ENCODE measurements at regions not wholly inside any gene's neighbourhood (a gene's known extent, or its start where the extent isn't known, plus 50 kb on each side); places are given as distances from the start of the nearest gene placed in this dataset.
"Not testable (repeated sequence)": the region's sequence is repeated elsewhere in the genome, so short reads cannot be mapped to it uniquely, and the experiment has no call there.

DNA sequence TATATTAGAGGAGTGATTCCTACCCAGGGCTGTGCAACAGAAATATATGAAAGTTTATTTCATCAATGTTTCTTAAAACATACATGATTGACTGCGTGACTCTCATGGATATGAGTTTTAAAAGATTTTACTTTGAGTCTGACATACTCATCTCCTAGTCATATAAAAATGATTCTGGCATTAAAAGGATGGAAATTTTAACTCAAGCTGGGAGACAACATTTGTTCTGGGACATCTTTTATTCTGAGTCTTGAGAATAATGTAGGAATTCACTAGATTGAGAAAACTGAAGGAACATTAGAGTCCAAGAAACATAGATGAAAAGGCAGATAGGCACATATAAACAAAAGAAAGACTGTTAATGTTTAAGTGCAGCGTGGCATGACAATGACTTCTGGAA lies 649.6 kb downstream of the SPRY1 start:
- DNase-seq: no peak

DNA sequence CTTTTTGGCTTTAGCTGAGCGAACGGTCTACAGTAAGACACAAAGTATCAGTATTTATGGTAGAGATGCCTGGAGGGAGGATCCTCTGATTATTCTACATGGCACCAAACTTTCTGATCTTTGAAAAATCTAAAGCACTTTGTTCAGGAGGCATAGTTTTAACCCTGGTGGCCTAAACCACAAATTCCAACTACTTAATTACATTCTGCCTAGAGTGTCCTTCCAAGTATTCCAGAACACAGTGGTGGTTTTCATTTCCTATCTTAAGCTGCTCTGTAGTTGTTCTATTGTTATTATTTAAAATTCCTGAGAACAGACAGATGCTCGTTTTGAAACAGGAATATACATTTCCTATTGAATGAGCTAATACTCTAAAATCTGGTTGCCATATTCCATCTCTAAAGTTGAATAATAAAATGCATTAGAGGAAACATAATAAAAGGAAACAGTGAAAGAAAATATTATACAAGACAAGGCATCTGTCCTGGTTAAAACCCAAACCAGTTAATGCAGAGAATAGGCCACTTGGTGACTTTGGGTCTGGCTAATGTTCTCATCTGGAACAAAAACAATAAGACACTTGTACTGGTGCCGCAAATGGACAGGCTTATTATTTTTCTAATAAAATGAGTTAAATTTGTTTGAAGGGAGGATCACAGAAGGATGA lies 657.4 kb downstream of the SPRY1 start:
- no peak for DNase-seq

DNA sequence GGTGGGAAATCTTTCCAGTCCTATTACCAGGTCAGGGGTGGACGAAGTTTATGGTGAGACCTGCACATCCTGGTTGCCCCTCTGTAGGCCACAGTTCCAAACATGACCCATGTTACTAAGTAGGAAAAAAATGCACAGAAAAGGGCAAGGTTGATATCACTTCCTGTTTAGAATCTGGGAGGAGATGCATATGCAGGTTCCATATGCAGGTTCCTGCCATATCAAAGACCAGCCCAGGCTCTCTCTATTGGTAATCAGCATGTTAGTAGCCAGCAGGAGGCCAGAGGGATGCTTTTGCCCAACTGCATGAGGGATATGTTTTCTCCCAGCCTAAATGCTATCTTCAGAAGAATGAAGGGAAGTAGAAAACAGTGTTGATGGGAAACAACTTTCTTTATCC lies 657.2 kb downstream of the ANKRD50 start:
- no peak for DNase-seq

DNA sequence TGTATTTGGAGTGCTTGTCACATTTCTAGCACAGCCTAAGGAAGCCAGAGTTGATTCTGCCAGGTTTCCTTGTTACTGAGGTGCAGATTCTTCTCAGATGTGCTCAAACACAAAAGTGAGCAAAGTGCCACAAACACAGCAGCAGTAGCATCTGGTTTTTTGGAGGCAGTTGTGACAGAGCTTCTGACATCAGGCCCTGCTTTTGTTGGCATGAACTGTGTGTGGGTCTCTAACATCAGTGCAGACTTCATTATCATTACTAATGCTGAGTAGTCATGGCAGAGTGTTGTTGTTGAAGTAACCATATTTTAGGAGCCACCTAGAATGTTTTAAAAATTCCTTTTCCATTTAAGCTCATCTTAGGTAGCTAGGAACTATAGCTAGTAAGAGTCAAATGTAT lies 656.6 kb downstream of the ANKRD50 start:
- no peak for DNase-seq

DNA sequence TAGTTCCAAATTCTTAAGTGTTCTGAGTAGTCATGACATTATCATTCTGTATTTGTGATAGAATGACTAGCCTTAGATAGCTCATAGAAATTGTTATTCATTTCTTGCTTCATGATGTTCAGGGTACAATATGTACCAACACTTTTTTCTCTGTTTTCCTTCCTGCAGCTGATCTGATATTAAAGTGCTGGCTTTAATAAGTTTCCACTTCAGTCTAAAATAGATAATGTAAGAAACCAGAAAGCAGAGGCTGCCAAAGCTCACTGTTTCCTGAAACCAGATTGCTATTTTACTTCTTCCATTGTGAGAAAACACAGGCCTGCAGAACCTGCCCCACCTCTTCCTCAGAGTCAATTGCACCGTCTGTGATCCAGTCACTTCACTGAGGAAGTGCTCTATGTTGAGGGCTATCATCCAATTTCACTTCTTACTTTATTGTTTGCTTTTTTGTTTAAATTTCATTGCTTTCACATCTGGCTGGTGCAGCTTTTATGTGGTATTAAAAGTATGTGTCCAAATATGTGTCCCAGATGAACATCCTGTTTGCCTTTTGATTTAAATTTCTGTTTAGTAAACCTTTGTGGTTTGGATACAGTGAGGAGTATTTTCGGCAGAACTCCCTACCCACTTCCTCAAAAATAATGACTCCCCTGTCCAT lies 652.1 kb downstream of the ANKRD50 start:
- peak; percentile 74 for DNase-seq

DNA sequence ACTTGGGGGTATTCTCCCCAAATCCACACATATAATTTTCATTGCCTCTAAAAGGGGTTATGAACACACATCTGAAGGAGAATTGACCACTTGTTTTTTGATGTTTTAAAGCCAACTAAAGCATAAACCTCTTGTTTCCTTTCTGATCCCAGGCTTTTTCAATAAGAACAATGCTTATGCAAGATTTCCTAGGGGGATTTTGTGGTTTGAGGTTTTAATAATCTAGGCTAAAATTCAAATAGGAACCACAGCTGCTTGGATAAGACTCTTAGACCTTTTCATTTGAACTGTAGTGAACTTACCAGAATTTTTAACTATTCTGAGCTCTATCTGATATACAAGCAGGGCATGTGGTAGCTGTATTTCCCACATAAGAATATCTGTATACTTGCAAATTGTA lies 651.1 kb downstream of the ANKRD50 start:
- peak; percentile 69 for DNase-seq

DNA sequence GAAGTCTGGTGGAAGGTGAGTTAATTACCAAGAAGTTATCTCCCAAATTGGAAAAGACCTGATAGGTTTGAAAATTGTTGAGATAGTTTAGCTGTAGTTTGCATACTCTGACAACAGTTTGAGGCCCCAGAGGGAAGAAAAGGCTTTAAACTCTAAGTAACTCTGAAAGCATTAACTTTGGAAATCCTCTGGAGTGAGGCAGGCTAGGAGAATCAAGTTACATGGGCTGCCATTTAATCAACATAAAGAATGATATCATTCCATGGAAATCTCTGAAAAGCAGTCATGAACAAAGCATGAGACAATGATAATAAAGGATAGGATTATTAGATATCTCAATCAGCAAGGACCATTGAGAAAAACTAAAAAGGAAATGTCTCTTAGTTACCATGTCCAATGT lies 647.1 kb downstream of the ANKRD50 start:
- DNase-seq: no peak

DNA sequence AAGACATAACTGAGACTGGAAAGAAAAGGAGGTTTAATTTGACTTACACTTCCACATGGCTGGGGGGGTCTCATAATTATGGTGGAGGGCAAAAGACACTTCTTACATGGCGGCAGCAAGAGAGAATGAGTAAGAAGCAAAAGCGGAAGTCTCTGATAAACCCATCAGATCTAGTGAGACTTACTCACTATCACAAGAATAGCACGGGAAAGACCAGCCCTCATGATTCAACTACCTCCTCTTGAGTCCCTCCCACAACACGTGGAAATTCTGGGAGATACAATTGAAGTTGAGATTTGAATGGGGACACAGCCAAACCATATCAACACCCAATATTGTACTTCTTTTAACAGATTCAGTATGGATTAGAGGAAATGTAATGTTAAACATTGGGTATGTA lies 646.6 kb downstream of the ANKRD50 start:
- DNase-seq: no peak

DNA sequence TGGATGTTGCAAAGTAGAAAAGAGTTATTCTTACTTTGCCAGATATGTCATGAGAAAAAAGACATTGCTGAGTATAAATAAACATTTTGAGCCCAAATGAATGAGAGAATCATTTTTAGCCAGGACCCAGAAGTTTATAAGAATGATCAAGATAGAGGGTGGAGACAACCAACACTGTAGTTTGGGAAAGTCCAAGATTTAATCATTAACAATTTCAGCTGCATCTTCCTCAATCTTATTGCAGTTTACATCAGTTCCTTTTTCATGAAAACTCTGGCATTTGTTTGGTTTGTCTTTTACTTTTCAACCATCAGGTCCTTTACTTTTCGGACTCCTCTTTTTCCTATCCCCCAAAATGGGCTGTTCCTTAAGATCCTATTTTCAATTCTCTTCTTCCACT lies 645.9 kb downstream of the ANKRD50 start:
- no peak for DNase-seq

DNA sequence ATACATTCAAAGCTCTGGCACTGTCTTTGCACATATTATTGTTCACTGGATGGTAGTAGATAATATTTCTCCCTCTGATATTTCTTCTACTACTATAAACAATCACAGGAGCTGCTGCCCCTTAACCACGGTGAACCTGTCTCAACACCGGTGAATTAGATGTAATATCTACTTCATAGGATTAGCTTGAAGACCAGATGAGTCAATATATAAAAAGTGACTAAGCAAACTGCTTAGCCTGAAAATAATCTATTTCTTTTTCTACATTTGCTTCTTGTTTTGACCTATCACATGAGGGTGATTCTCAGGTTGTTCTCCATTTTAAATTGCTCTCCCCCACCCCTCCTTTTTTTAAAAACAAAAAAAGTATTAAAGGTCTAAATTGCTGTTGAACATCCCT lies 645.5 kb downstream of the ANKRD50 start:
- DNase-seq: no peak

DNA sequence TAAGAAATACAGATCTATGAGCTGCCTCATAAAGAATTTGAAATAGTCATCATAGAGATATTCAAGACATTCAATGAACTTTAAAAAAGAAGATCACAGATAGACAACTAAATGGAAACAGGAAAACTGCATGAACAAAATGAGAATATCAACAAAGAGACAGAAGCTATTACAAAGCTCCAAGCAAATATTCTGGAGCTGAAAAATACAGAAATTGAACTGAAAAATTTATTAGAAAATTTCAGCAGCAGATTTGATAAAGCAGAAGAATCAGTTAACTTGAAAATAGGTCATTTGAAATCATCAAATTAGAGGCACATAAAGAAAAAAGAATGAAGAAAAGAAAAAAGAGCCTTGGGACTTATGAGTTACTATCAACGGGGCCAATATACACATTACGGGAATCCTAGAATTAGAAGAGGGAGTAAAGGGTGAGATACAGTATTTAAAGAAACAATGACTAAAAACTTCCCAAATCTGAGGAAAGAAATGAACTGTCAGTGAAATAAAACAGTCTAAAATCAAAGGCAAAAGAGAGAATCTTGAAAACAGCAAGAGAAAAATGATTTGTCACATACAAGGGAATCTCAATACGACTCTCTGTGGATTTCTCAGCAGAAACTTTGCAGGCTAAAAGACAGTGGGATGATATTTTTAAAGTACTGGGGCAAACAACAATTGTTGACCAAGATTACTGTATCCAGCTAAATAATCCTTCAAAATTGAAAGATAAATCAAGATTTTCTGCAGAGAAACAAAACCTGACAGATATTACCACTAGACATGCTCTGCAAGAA lies 641.6 kb downstream of the ANKRD50 start:
- no peak for DNase-seq

DNA sequence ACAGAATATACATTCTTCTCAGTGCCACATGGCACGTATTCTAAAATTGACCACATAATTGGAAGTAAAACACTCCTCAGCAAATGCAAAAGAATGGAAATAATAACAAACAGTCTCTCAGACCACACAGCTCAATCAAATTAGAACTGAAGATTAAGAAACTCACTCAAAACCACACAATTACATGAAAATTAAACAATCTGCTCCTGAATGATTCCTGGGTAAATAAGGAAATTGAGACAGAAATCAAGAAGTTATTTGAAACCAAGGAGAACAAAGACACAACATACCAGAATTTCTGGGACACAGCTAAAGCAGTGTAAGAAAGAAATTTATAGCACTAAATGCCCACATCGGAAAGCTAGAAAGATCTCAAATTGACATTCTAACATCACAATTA lies 637.3 kb downstream of the ANKRD50 start:
- DNase-seq: not testable (repeated sequence)

DNA sequence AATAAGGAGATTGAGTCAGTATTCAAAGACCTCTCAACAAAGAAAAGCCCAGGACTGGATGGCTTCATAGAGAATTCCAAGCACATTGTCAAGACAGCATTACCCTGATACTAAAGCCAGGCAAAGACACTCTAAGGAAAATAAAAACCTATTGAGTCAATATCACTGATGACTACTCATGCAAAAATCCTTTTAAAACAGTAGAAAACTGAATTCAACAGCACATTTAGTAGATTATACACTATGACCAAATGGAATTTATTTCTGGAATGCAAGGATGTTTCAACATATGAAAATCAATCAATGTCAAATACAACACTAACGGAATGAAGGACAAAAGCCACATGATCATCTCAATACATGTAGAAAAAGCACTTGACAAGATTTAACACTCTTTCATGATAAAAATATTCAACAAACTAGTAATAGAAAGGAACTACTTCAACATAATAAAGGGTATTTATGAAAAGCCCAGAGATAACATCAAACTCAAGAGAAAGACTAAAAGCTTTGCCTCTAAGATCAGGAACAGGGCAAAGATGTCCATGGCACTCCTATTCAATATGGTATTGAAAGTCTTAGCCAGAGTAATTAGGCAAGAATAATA lies 633.3 kb downstream of the ANKRD50 start:
- no peak for DNase-seq

DNA sequence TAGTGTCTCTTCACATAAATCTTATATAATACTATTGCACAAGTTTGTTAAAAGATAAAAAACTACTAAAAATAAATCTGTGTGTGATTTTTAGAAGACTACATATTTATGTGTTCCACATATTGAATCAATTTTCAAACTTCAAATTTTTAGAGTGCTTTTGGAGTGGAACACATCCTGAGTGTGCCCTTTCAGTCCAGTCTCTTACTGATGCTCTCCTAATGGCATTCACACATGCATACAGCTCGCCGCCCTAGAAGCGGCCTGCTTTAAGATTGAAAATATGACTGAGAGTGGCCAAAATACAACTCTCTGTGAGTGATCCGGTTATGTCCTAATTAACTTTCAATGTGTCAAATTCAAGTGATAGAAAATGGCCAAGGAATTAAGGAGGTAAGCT lies 628.8 kb downstream of the ANKRD50 start:
- DNase-seq: no peak

DNA sequence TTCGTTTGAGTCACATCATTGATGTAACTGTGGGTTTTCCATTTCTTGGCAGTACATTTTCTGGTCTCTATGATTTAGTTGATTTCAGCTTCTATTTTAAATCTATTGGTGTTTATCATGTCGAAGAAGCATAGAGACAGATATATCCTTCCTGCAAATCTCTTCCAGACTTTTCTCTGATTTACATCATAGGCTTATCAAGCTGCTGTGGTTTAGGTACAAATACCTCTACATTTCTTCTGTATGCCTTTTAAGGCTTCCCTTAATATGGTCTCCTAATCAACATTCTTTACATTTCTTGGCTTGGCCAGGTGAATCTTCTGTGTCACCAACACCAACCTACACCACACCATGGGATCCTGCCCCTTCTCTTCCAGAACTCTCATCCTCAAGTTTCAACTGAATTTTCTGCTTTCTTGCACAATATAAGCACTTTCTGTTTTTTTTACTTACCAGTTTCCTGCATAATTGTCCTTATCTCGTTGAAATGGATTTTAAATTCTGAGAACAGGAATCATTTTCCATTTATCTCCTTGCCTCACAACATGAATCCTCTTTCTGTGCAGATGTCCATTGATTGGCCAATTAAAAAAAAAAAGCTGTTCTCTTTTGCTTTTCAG lies 626.9 kb downstream of the ANKRD50 start:
- no peak for DNase-seq

DNA sequence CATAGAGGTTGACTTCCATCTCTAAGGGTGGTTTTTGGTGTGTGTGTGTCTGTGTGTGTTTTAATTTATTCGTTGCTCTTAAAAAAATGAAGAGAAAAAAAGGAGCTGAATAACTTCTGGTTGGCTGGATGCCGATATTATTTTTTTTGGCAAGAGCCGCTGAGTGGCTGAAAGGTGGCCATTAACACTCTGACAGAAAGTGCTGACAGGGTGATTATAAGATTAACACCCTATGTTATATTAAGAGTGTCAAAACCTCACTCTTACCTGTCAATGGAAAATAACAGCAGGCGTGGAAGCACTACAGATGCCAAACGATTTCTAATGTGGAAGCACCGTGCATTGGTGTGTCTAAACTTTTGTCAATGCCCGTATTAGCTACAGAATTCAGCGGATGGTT lies 622.5 kb downstream of the ANKRD50 start:
- no peak for DNase-seq

DNA sequence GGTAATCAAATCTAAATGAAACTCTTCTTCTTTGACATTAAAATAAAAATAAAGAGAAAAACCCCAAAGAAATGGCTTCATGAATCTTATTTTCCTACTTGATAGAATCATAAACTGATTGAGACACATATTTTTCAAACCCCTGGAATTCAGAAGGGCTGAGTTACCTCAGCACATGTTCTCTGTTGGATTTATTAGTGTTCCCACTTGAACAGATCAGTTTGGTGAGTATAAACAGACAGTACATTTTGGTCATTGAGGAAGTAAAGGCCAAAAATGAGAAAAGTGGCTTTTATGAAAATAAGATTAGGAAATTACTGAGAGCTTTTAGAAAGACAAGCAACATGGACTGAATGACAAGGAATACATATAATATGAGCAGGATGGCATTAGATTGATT lies 620.4 kb downstream of the ANKRD50 start:
- DNase-seq: no peak

DNA sequence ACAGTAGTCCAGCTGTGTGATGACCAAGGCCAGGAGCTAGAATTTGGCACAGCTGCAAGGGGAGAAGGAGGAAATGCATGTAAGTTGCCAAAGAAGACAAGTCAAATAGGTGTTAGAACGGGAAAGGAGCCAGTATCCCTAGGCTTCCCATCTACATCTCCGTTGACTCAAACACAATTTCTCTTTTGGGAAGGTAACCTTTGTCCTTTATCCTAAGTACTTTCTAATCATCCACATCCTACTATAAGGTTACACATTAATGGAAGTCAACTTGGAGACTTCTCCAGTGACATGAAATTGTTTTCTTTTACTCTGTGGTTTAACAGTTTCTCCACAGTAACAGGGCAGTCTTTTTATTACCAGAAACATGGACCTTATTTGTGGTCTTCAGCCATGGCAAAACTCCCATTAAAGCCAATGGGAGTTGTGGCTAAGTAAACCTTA lies 620.0 kb downstream of the ANKRD50 start:
- peak; percentile 70 for DNase-seq

DNA sequence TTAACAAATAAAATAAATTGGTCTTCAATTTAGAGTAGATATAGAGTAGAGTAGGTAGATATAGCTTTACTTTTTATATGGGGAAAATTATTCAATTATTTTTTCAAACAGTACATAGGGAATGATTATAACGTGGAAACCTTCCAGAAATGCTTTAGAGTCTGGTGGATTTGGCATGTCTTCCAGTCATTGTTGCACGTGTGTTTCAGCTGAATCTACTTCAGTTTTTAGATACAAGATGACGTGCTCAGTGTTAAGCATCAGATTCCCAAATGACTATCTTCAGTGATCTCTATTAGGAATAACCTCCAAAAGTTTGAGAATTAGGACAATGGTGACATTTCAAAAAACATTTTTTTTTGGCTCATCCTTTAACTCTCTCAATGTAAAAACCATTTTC lies 616.9 kb downstream of the ANKRD50 start:
- peak; percentile 54 for DNase-seq

DNA sequence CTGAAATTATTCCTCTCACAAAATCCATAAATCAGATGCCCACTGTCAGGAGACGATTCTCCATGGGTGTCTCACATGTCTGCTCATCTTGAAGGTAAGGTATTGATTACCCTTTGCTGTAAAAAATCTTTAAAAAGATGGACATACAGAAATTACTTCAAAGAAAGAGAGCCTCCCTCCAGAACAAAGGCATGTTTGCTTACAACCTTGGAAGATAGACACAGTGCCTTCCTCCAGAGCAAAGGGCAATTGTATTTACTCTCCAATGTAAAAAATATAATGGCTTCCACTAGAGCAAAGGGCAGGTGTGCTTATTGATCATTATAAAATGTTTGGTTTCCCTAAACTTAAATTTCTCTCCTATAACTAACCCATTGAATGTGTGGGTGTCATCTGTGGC lies 616.2 kb downstream of the ANKRD50 start:
- no peak for DNase-seq

DNA sequence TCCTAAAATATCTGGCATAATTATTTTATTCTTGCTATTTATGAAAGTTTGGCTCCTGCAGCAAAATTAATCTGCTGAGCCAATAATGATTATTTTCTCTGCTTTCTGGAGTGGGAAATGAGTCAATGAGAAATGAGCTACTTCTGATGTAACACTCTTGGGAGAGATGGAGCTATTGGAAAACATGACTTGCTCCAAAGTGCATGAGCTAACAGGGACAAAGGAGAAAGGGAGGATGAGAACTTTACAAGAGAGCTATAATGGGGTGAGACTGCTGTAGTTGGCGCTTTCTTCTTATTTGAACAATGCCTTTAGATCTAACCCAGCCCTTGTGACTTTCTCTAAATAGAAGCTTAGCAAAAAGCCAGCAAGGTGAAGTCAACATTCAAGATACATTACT lies 615.1 kb downstream of the ANKRD50 start:
- no peak for DNase-seq

DNA sequence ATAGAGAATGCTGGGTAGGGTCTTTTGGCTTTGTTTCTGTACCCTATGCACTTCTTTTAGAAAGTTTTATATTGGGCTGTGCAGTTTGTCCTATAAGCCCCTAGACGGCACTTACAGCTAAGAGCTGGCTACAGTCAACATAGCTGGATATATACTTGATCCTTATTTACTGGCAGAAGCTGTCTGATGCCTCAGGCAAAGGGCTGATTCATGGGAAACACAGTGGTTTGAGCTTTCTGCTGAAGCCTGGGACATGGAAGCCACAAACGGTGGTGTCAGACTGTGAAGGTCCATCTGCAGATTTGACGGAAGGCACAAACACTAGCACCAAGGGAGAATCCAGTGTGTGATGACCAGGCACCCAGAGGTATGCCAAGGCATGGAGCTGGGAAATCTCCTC lies 608.4 kb downstream of the ANKRD50 start:
- no peak for DNase-seq
